H1 (cell line): ENCODE measurements at regions not wholly inside any gene's neighbourhood (a gene's known extent, or its start where the extent isn't known, plus 50 kb on each side); places are given as distances from the start of the nearest gene placed in this dataset.

Experiments
- BRCA1 ChIP-seq: IDR thresholded peaks from 2 replicates; pipeline ENCODE4 v1.6.1; 2012; ENCODE audit warnings: low read depth, low read length, improper control_type of control experiment
- CREB1 ChIP-seq: IDR thresholded peaks from 2 replicates; pipeline ENCODE4 v1.6.1; 2012; ENCODE audit warnings: inconsistent platforms
- KDM5A ChIP-seq: fragments of 200-600 bp; IDR thresholded peaks from 2 replicates; pipeline ENCODE4 v1.7.1; 2012; ENCODE audit warnings: mild to moderate bottlenecking, low read length, inconsistent platforms, mixed read lengths
- RBBP5 ChIP-seq: IDR thresholded peaks from 2 replicates; pipeline ENCODE4 v1.7.1; 2012; ENCODE audit warnings: low read depth, mild to moderate bottlenecking, inconsistent platforms, low read length, moderate library complexity, borderline replicate concordance
- SIX5 ChIP-seq: IDR thresholded peaks from 2 replicates; pipeline ENCODE4 v1.6.1; 2011; ENCODE audit warnings: mild to moderate bottlenecking, low read depth, low read length
- SP1 ChIP-seq: IDR thresholded peaks from 2 replicates; pipeline ENCODE4 v1.6.1; 2011; ENCODE audit warnings: low read depth, low read length
- SP4 ChIP-seq: IDR thresholded peaks from 2 replicates; pipeline ENCODE4 v1.6.1; 2012; ENCODE audit warnings: low read length, inconsistent platforms

DNA sequence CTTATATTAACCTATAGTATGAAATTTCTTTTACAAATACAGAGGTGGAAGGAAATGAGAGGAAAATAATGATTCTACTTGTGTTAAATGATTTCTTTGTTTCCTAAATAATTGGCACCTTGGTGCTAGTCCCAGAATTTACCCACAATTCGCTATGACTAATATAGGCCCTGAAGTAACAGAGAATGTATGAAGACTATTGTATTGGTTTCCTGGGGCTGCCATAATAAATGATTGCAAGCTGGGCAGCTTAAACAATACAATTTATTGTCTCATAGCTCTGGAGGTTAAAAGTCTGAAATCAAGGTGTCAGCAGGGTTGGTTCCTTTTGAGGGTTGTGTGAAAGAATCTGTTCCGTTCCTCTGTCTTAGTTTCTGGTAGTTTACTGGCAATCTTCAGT, 74.8 kb upstream of the GPRIN3 start (continued):
- TF ChIP-seq SP4, result no peak
- no peak for TF ChIP-seq BRCA1
- TF ChIP-seq CREB1, result no peak
- TF ChIP-seq SIX5, result no peak
- no peak for TF ChIP-seq KDM5A
- TF ChIP-seq RBBP5, result no peak
- no peak for TF ChIP-seq SP1
